HCT116 (cell line): ENCODE measurements at regions not wholly inside any gene's neighbourhood (a gene's known extent, or its start where the extent isn't known, plus 50 kb on each side); places are given as distances from the start of the nearest gene placed in this dataset.
A peak's percentile ranks its signal among the peaks of the same experiment; 100 is the strongest.

ENCODE experiments used
- ATAC-seq: fragments of 200-7000 bp; cut with Tn5 transposase; 2 replicates; pipeline ENCODE4 v1.9.1; 2020; ENCODE audit warnings: mild to moderate bottlenecking, moderate library complexity
- BruUV-seq: library from RNA; stranded (reverse); fragments of 400-500 nt; replicated peaks from 2 replicates; lab custom pipeline; 2021; lab: Mats Ljungman, UMichigan
- CTCF ChIA-PET: fragments of 300-600 bp; sonication (Branson Sonifier 250); formaldehyde crosslinking; loops from one replicate; lab custom pipeline; 2021; ENCODE audit warnings: antibody characterized with exemption; lab: Charles Lee
- POLR2A ChIA-PET: fragments of 300-600, 350-600 bp; sonication (Branson Sonifier 250); formaldehyde crosslinking; loops from one replicate; lab custom pipeline; 2021; ENCODE audit warnings: antibody characterized with exemption; lab: Charles Lee
- RAD21 ChIA-PET, 2 experiments: fragments of 300-600 bp; sonication (Branson Sonifier 250); formaldehyde crosslinking; loops; one replicate each; lab custom pipeline; 2023; ENCODE audit warnings: low total read pairs in 2 of 2; ENCODE audit not compliant: uncharacterized antibody in 2 of 2, unreplicated experiment in 2 of 2, low non-redundant PET in 1 of 2; lab: Charles Lee
- DNase-seq: peaks from one replicate; pipeline ENCODE4 v3.0.0-alpha.2; 2010; ENCODE audit warnings: low read depth, low spot score
- H2AFZ ChIP-seq: fragments of 200-600 bp; shearing (Covaris generic), sonication (generic); 2 replicates; pipeline ENCODE4 v1.6.1; 2017; ENCODE audit warnings: low read depth, mixed run types, mixed read lengths, antibody characterized with exemption, low read length; ENCODE audit not compliant: poor library complexity, severe bottlenecking
- H3K27ac ChIP-seq: 2 replicates; pipeline ENCODE4 v1.5.1; 2012; ENCODE audit warnings: low read depth, low read length
- H3K27me3 ChIP-seq: fragments of 200-600 bp; sonication (generic); 2 replicates; pipeline ENCODE4 v1.6.1; 2016; ENCODE audit warnings: mixed run types, low read length, mixed read lengths; ENCODE audit not compliant: insufficient read depth
- H3K36me3 ChIP-seq, 2 experiments: fragments of 200-500 bp in 1 of 2; fragments of 200-600 bp in 1 of 2; sonication (Bioruptor generic) in 1 of 2; sonication (generic) in 1 of 2; 2 replicates each; pipeline versions ENCODE4 v1.5.1 to v1.6.1; 2014 to 2016; ENCODE audit warnings: low read length in 2 of 2, inconsistent platforms in 1 of 2, mixed read lengths in 1 of 2, mixed run types in 1 of 2; ENCODE audit not compliant: insufficient read depth in 2 of 2, control insufficient read depth in 1 of 2
- H3K4me1 ChIP-seq, 2 experiments: fragments of 200-600 bp in 1 of 2; sonication (generic) in 1 of 2; 2 replicates each; pipeline versions ENCODE4 v1.5.1 to v1.6.1; 2012 to 2017; ENCODE audit warnings: low read length in 2 of 2, inconsistent platforms in 1 of 2, mild to moderate bottlenecking in 1 of 2, mixed read lengths in 1 of 2, mixed run types in 1 of 2, moderate library complexity in 1 of 2; ENCODE audit not compliant: insufficient read depth in 2 of 2, control insufficient read depth in 1 of 2
- H3K4me2 ChIP-seq: fragments of 200-600 bp; sonication (generic); 2 replicates; pipeline ENCODE4 v1.6.1; 2017; ENCODE audit warnings: mixed run types, low read length, mixed read lengths
- H3K4me3 ChIP-seq, 2 experiments: fragments of 200-600 bp in 1 of 2; sonication (generic) in 1 of 2; replicated peaks in 1 of 2; 2 replicates each; pipeline ENCODE4 v1.5.1; 2011 to 2016; ENCODE audit warnings: low read length in 2 of 2, control low read depth in 1 of 2, low read depth in 1 of 2, mild to moderate bottlenecking in 1 of 2, mixed read lengths in 1 of 2, mixed run types in 1 of 2
- H3K79me2 ChIP-seq: fragments of 200-600 bp; sonication (generic); 2 replicates; pipeline ENCODE4 v1.6.1; 2017; ENCODE audit warnings: mild to moderate bottlenecking, mixed run types, low read length, moderate library complexity, mixed read lengths; ENCODE audit not compliant: insufficient read depth
- H3K9ac ChIP-seq: fragments of 200-600 bp; sonication (generic); 2 replicates; pipeline ENCODE4 v1.6.1; 2016; ENCODE audit warnings: low read length, mixed read lengths
- H3K9me2 ChIP-seq: fragments of 200-600 bp; sonication (generic), shearing (Covaris generic); 2 replicates; pipeline ENCODE4 v1.6.1; 2017; ENCODE audit warnings: mixed run types, mild to moderate bottlenecking, moderate library complexity; ENCODE audit not compliant: insufficient read depth
- H3K9me3 ChIP-seq, 2 experiments: fragments of 200-500 bp in 1 of 2; fragments of 200-600 bp in 1 of 2; sonication (Bioruptor generic) in 1 of 2; sonication (generic) in 1 of 2; 2 replicates each; pipeline ENCODE4 v1.6.1; 2014 to 2017; ENCODE audit warnings: low read length in 2 of 2, mixed read lengths in 2 of 2, inconsistent platforms in 1 of 2, low read depth in 1 of 2, mild to moderate bottlenecking in 1 of 2, mixed run types in 1 of 2, moderate library complexity in 1 of 2; ENCODE audit not compliant: control insufficient read depth in 1 of 2, insufficient read depth in 1 of 2
- H4K20me1 ChIP-seq: fragments of 200-600 bp; sonication (generic), shearing (Covaris generic); 2 replicates; pipeline ENCODE4 v1.6.1; 2017; ENCODE audit warnings: mixed run types, mild to moderate bottlenecking, moderate library complexity; ENCODE audit not compliant: insufficient read depth
- ATF3 ChIP-seq: IDR thresholded peaks from 2 replicates; pipeline ENCODE4 v1.6.1; 2012
- CBX3 ChIP-seq: IDR thresholded peaks from 2 replicates; pipeline ENCODE4 v1.6.1; 2012; ENCODE audit warnings: low read depth
- EGR1 ChIP-seq: IDR thresholded peaks from 2 replicates; pipeline ENCODE4 v1.6.1; 2012; ENCODE audit warnings: low read depth
- ELF1 ChIP-seq: IDR thresholded peaks from 2 replicates; pipeline ENCODE4 v1.6.1; 2012; ENCODE audit warnings: low read depth, borderline replicate concordance
- FOSL1 ChIP-seq: IDR thresholded peaks from 2 replicates; pipeline ENCODE4 v1.6.1; 2012; ENCODE audit warnings: low read depth
- JUND ChIP-seq: IDR thresholded peaks from 2 replicates; pipeline ENCODE4 v1.6.1; 2012
- POLR2A ChIP-seq: IDR thresholded peaks from 2 replicates; pipeline ENCODE4 v1.7.0; 2011; ENCODE audit warnings: borderline replicate concordance; ENCODE audit not compliant: insufficient read depth, insufficient read length; ENCODE audit errors: extremely low read depth
- REST ChIP-seq: IDR thresholded peaks from 2 replicates; pipeline ENCODE4 v1.6.1; 2012; ENCODE audit warnings: low read depth
- SIN3A ChIP-seq: IDR thresholded peaks from 2 replicates; pipeline ENCODE4 v1.6.1; 2012; ENCODE audit warnings: low read depth
- YY1 ChIP-seq: IDR thresholded peaks from 2 replicates; pipeline ENCODE4 v1.6.1; 2011; ENCODE audit warnings: low read length, low read depth, moderate library complexity, mild to moderate bottlenecking; ENCODE audit not compliant: insufficient replicate concordance; ENCODE audit errors: extremely low read depth
- ZBTB33 ChIP-seq: IDR thresholded peaks from 2 replicates; pipeline ENCODE4 v1.6.1; 2011; ENCODE audit warnings: mild to moderate bottlenecking, low read length, moderate library complexity; ENCODE audit not compliant: insufficient replicate concordance; ENCODE audit errors: extremely low read depth
- ZNF274 ChIP-seq: fragments of 200-500 bp; sonication (Bioruptor generic); IDR thresholded peaks from 2 replicates; pipeline ENCODE4 v1.6.1; 2014; ENCODE audit warnings: mild to moderate bottlenecking, low read depth, low read length, inconsistent platforms
- intact Hi-C: fragments of 100-400 bp; cut with micrococcal nuclease; formaldehyde crosslinking; loops from 2 replicates; pipeline ENCODE4 v1.10.0; 2022

GRCh38 chr3:110518031-110518430 lies 553.6 kb upstream of the NECTIN3 start:
- H3K4me3 ChIP-seq = no peak overlapping the region
- CTCF ChIA-PET = no interaction called here
- ATAC-seq (no peak), DNase-seq (no peak)
- H3K9ac ChIP-seq = no peak overlapping the region
- no TSS peak for BruUV-seq
- no peak overlapping the region for H3K4me2 ChIP-seq
- POLR2A ChIA-PET = no interaction called here
- no peaks in the 10 kb centered on the region for H4K20me1 ChIP-seq
- no peak overlapping the region for H3K27ac ChIP-seq
- H3K79me2 ChIP-seq = no peaks in the 10 kb centered on the region
- H2AFZ ChIP-seq = no peak overlapping the region
- H3K27me3 ChIP-seq = no peaks in the 10 kb centered on the region
- H3K9me2 ChIP-seq = no peaks in the 10 kb centered on the region; the same call in 1 of the 2 replicates
- no peaks in the 10 kb centered on the region; a peak in 1 of 4 replicates for H3K9me3 ChIP-seq
- TF ChIP-seq ZNF274 (no peak), ATF3 (no peak), ELF1 (no peak), EGR1 (no peak)
- TF ChIP-seq, all 23 proteins: peak for 0
- RAD21 ChIA-PET = no interaction called here
- peaks cover 0 to 12% of the 10 kb centered on the region in 2 experiments; a peak in 2 of 4 replicates for H3K4me1 ChIP-seq
- no peaks in the 10 kb centered on the region; a peak in 1 of 4 replicates for H3K36me3 ChIP-seq
- intact Hi-C loops = no loop called here

GRCh38 chr3:110519071-110519470 lies 552.5 kb upstream of the NECTIN3 start:
- peaks cover 0 to 12% of the 10 kb centered on the region in 2 experiments; a peak in 2 of 4 replicates for H3K4me1 ChIP-seq
- peak overlapping the region; percentile 43 for H2AFZ ChIP-seq
- H3K9me2 ChIP-seq = no peaks in the 10 kb centered on the region; the same call in 1 of the 2 replicates
- H3K9ac ChIP-seq = no peak overlapping the region
- ChIA-PET POLR2A (no interaction called here), RAD21 (no interaction called here), CTCF (no interaction called here)
- no peak for TF ChIP-seq ZBTB33
- TF ChIP-seq POLR2A = no peak
- no peak for TF ChIP-seq REST
- no peak for TF ChIP-seq ATF3
- no peak for TF ChIP-seq JUND
- no peak for TF ChIP-seq YY1
- TF ChIP-seq CBX3 = no peak
- TF ChIP-seq SIN3A = no peak
- no peak for TF ChIP-seq ELF1
- TF ChIP-seq FOSL1 = no peak
- intact Hi-C loops = no loop called here
- H3K79me2 ChIP-seq = no peaks in the 10 kb centered on the region
- H3K27me3 ChIP-seq = no peaks in the 10 kb centered on the region
- no peaks in the 10 kb centered on the region; a peak in 1 of 4 replicates for H3K36me3 ChIP-seq
- no peak overlapping the region for H3K27ac ChIP-seq
- H3K4me3 ChIP-seq = no peak overlapping the region
- H3K9me3 ChIP-seq = no peaks in the 10 kb centered on the region; a peak in 1 of 4 replicates
- ATAC-seq (no peak), DNase-seq (no peak)
- no peaks in the 10 kb centered on the region for H4K20me1 ChIP-seq
- no peak overlapping the region for H3K4me2 ChIP-seq
- no TSS peak for BruUV-seq
